ENCODE measurements at regions not wholly inside any gene's neighbourhood (a gene's known extent, or its start where the extent isn't known, plus 50 kb on each side); places are given as distances from the start of the nearest gene placed in this dataset.

- H3K27ac Mint-ChIP-seq: no peak overlapping the region
Observed at GRCh38 chr2:103860016-103860415, 993.9 kb upstream of the POU3F3 start.

GRCh38 chr2:103868396-103868795 is 985.5 kb upstream of the POU3F3 start:
- Mint-ChIP-seq H3K36me3 (no peaks in the 10 kb centered on the region), H3K27ac (no peak overlapping the region), H3K4me1 (no peaks in the 10 kb centered on the region)

More at GRCh38 chr2:103860016-103860415, 993.9 kb upstream of the POU3F3 start:
- H3K4me3 Mint-ChIP-seq: no peak overlapping the region
- no peaks in the 10 kb centered on the region for H3K4me1 Mint-ChIP-seq
- no peaks in the 10 kb centered on the region for H3K27me3 Mint-ChIP-seq
- no peaks in the 10 kb centered on the region for H3K9me3 Mint-ChIP-seq
- H3K36me3 Mint-ChIP-seq: no peaks in the 10 kb centered on the region

GRCh38 chr2:103873716-103874351 is 980.1 kb upstream of the POU3F3 start:
- Mint-ChIP-seq H3K27me3 (no peaks in the 10 kb centered on the region), H3K4me1 (no peaks in the 10 kb centered on the region), H3K27ac (no peak overlapping the region), H3K9me3 (no peaks in the 10 kb centered on the region), H3K36me3 (no peaks in the 10 kb centered on the region), H3K4me3 (no peak overlapping the region)

More at GRCh38 chr2:103868396-103868795, 985.5 kb upstream of the POU3F3 start:
- Mint-ChIP-seq H3K4me3 (no peak overlapping the region), H3K9me3 (no peaks in the 10 kb centered on the region), H3K27me3 (no peaks in the 10 kb centered on the region)

DNA sequence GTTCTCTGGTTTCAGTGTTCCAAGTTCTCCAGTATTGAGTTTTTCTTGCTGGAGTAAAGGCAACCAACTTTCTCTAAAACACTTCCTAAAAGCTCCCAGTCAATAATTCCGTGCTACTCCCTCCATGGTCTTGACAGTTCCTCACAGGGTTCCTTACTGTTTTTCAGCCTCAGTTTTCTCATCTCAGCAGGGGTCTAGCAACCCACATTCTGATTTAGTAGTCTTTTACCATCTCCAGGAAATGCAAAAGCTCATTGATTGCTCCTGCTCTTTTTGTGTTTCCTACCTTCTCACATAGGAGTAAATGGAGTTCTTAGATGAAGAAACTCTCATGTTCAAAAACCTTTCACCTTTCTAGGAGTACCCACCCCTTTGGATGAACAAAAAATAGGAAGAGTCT is 978.8 kb upstream of the POU3F3 start:
- Mint-ChIP-seq H3K4me3 (no peak overlapping the region), H3K27me3 (no peaks in the 10 kb centered on the region), H3K36me3 (no peaks in the 10 kb centered on the region), H3K9me3 (no peaks in the 10 kb centered on the region), H3K27ac (no peak overlapping the region), H3K4me1 (no peaks in the 10 kb centered on the region)

DNA sequence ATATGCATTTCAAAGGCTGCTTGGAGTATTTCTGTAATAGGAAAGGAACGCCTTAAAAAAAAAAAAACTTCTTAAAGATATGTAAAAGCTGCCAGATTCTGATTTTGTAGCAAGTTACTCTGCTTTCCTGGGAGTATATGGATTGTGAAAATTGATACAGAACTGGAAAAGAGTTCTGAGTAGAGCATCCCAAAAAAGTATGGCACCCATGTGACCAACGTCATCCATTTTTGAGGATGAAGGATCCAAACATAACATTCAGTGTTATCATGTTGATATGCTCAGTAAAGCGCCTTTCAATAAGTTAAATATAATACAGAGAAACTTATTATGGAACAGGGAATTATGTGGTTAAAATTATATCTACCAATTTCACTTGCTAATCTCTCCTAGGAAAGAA is 978.4 kb upstream of the POU3F3 start:
- no peaks in the 10 kb centered on the region for H3K4me1 Mint-ChIP-seq
- H3K27me3 Mint-ChIP-seq: no peaks in the 10 kb centered on the region
- H3K9me3 Mint-ChIP-seq: no peaks in the 10 kb centered on the region
- no peak overlapping the region for H3K27ac Mint-ChIP-seq
- H3K36me3 Mint-ChIP-seq: no peaks in the 10 kb centered on the region
- no peak overlapping the region for H3K4me3 Mint-ChIP-seq

- Mint-ChIP-seq H3K27ac (no peak overlapping the region), H3K27me3 (no peaks in the 10 kb centered on the region), H3K9me3 (no peaks in the 10 kb centered on the region), H3K36me3 (no peaks in the 10 kb centered on the region), H3K4me1 (no peaks in the 10 kb centered on the region), H3K4me3 (no peak overlapping the region)
Observed at GRCh38 chr2:103876611-103877010, 977.3 kb upstream of the POU3F3 start.

GRCh38 chr2:103879101-103879500 is 974.8 kb upstream of the POU3F3 start:
- Mint-ChIP-seq H3K4me1 (no peaks in the 10 kb centered on the region), H3K27ac (no peak overlapping the region), H3K27me3 (no peaks in the 10 kb centered on the region), H3K4me3 (no peak overlapping the region), H3K9me3 (no peaks in the 10 kb centered on the region), H3K36me3 (no peaks in the 10 kb centered on the region)

DNA sequence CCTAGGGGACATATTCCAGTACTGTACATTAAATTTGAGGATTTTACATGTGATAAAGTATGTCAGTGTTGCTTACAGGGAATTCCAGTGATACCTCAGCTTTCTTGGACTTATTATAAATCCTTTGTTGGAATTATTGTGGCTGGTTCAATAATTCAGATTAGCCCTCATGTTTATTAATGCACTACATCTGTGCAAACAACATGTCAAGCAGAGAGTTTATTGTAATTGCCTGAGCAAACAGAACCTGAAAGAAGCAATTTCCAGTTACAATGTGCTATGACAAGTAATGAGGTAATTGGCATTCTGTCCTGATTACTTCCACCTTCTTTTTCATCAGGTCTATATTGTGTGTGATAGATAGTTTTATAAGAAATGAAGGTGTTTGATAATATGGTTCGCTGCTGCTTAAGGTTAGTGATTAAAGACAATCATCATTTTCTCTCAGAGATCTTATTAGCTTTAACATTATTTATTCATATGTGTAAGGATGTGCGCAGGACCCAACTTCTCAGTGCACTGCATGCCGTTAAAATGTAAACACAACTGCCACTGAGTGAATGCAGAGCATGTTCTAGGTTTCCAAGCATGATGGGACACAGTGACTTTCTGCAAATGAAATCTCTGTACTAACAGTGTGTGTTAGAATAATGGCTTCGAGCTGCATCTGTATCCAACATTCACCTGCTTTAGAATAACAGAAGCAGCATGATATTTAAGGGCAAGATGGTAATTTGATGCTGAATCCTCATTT is 973.7 kb upstream of the POU3F3 start:
- no peaks in the 10 kb centered on the region for H3K4me1 Mint-ChIP-seq
- no peaks in the 10 kb centered on the region for H3K27me3 Mint-ChIP-seq
- no peaks in the 10 kb centered on the region for H3K9me3 Mint-ChIP-seq
- H3K36me3 Mint-ChIP-seq: no peaks in the 10 kb centered on the region
- no peak overlapping the region for H3K4me3 Mint-ChIP-seq
- H3K27ac Mint-ChIP-seq: no peak overlapping the region

- no peak overlapping the region for H3K4me3 Mint-ChIP-seq
- H3K9me3 Mint-ChIP-seq: peaks cover 4% of the 10 kb centered on the region
- H3K4me1 Mint-ChIP-seq: no peaks in the 10 kb centered on the region
- no peaks in the 10 kb centered on the region for H3K27me3 Mint-ChIP-seq
- no peak overlapping the region for H3K27ac Mint-ChIP-seq
- no peaks in the 10 kb centered on the region for H3K36me3 Mint-ChIP-seq
Observed at GRCh38 chr2:103887625-103888024, 966.3 kb upstream of the POU3F3 start.

- no peaks in the 10 kb centered on the region for H3K4me1 Mint-ChIP-seq
- H3K4me3 Mint-ChIP-seq: no peak overlapping the region
- no peaks in the 10 kb centered on the region for H3K9me3 Mint-ChIP-seq
- H3K36me3 Mint-ChIP-seq: no peaks in the 10 kb centered on the region
- no peak overlapping the region for H3K27ac Mint-ChIP-seq
- H3K27me3 Mint-ChIP-seq: no peaks in the 10 kb centered on the region
Observed at GRCh38 chr2:103896182-103896581, 957.7 kb upstream of the POU3F3 start.

DNA sequence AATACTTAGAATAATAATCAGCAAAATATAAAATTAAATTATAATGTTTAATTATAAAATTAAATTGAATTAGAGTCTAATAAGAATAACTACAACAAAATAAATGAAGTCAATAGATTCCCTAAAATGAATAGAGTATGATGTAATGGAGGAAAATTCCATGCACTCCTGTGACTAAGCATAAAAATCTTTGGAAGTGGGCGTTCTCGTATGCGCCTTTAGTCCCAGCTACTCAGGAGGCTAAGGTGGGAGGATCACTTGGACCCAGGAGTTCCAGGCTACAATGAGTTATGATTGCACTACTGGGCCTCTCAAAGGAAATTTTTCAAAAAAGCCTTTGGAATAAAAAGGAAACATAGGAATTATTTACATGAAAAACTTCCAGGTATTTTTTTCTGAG is 955.4 kb upstream of the POU3F3 start:
- H3K9me3 Mint-ChIP-seq: no peaks in the 10 kb centered on the region
- no peaks in the 10 kb centered on the region for H3K36me3 Mint-ChIP-seq
- no peaks in the 10 kb centered on the region for H3K27me3 Mint-ChIP-seq
- no peak overlapping the region for H3K4me3 Mint-ChIP-seq
- H3K27ac Mint-ChIP-seq: no peak overlapping the region
- H3K4me1 Mint-ChIP-seq: no peaks in the 10 kb centered on the region

GRCh38 chr2:103902347-103902746 is 951.6 kb upstream of the POU3F3 start:
- Mint-ChIP-seq H3K4me3 (no peak overlapping the region), H3K36me3 (no peaks in the 10 kb centered on the region), H3K9me3 (no peaks in the 10 kb centered on the region), H3K27me3 (no peaks in the 10 kb centered on the region), H3K4me1 (no peaks in the 10 kb centered on the region), H3K27ac (no peak overlapping the region)

DNA sequence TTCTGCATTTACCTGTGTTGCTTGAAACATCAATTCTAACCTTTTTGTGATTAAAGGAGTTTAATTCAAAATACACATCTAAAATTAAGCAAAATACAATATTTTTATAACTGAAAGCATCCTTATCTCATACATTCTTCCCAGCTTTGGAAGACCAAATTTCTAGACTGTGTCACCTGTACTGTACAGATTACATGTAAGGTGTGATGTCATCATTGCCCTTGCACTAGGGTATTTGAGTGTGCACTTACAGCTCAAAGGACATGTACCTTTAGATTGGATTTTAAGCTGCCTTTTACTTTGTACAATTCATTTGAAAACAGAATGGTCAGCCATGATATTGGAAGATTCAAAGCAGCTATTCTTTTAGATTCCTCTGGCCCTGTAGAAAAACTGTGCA is 932.8 kb upstream of the POU3F3 start:
- H3K9me3 Mint-ChIP-seq: peaks cover 31% of the 10 kb centered on the region
- H3K36me3 Mint-ChIP-seq: no peaks in the 10 kb centered on the region
- H3K4me1 Mint-ChIP-seq: no peaks in the 10 kb centered on the region
- H3K27me3 Mint-ChIP-seq: no peaks in the 10 kb centered on the region
- H3K4me3 Mint-ChIP-seq: no peak overlapping the region
- H3K27ac Mint-ChIP-seq: no peak overlapping the region

DNA sequence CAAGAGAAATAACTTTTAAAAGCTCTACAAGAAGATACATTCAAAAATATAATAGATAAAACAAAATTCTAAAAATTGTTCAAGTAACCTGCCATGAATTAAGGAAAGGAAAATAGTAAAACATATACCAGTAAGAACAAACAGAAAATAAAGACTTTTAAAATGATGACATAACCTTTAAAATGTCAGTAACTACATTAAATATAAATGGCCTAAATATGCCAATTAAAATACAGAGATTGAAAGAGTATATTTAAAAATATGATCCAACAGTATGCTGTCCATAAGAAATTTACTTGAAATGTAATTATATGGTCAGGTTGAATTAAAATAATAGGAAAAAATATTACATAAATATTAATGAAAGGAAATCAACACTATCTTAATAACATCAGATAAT is 911.7 kb upstream of the POU3F3 start:
- Mint-ChIP-seq H3K4me1 (no peaks in the 10 kb centered on the region), H3K36me3 (no peaks in the 10 kb centered on the region), H3K27me3 (no peaks in the 10 kb centered on the region), H3K27ac (no peak overlapping the region), H3K4me3 (no peak overlapping the region), H3K9me3 (peaks cover 10% of the 10 kb centered on the region)

DNA sequence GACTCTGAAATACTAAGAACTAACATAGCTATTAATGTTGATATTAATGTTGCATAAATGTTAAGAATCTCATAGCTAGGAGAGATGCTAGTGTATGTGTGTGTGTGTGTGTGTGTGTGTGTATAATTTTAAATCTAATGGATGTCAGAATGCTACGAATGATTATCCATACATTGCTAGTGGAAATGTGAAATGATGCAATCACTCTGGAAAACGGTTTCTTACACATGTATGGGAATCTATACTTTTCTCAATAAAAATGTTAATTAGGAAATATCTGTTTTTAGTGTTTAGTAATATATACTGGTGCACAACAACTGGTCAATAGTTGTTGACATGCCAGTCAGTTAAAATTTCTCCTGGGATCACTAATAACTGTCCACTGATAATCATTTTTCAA is 908.8 kb upstream of the POU3F3 start:
- no peak overlapping the region for H3K27ac Mint-ChIP-seq
- H3K4me3 Mint-ChIP-seq: no peak overlapping the region
- no peaks in the 10 kb centered on the region for H3K36me3 Mint-ChIP-seq
- H3K27me3 Mint-ChIP-seq: no peaks in the 10 kb centered on the region
- H3K9me3 Mint-ChIP-seq: peaks cover 10% of the 10 kb centered on the region
- H3K4me1 Mint-ChIP-seq: no peaks in the 10 kb centered on the region

DNA sequence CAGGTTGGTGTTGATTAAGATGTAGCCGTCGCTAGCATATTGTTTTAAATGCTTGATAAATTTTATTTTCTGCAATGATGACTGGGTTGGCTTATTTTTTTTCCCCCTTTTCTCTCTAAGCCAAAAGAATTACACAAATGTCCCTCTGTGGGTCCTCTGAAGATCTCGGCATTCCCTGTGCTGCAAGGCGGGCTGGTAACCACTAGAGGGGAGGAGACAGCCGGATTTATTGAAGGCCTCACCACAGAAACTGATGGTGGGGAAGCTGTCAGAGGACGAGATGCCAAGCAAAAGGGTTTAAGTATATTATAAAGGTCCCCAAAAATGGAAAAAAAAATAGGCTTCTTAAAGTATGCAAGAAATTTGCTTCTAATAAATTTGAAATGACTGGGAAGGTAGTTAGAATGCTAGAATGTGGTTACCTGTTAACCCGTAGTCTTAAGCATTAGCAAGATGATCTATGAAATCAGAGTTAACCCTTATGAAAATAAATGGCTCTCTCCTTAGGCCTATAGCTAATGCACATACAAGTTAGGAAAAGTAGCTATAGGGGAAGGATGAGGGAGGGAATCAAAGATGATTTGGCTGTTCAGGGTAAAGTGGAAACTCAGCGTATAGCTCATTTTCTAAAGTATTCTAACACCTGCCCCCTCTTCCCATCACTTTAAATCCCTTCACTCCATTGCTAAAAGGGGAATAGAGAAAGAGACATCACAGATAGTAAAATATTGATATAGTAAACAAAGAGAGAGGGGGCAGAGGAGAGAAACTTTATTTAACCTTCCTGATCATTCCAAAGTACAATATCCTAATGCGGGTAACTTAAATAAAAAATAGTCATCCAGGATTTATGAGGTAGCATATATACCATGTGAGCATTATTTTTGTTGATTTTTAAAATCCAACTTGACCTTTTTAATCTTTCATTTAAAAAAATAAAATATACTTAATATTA is 894.5 kb upstream of the POU3F3 start:
- no peaks in the 10 kb centered on the region for H3K27me3 Mint-ChIP-seq
- no peaks in the 10 kb centered on the region for H3K36me3 Mint-ChIP-seq
- H3K4me3 Mint-ChIP-seq: no peak overlapping the region
- H3K27ac Mint-ChIP-seq: no peak overlapping the region
- no peaks in the 10 kb centered on the region for H3K9me3 Mint-ChIP-seq
- no peaks in the 10 kb centered on the region for H3K4me1 Mint-ChIP-seq

Data from activated naive CD4-positive, alpha-beta T cell treated with anti-CD3 and anti-CD28 coated beads, Interleukin-2, amount 50 U/mL, for 24 hours (primary cell).